ENCODE measurements at regions not wholly inside any gene's neighbourhood (a gene's known extent, or its start where the extent isn't known, plus 50 kb on each side); places are given as distances from the start of the nearest gene placed in this dataset.

DNA sequence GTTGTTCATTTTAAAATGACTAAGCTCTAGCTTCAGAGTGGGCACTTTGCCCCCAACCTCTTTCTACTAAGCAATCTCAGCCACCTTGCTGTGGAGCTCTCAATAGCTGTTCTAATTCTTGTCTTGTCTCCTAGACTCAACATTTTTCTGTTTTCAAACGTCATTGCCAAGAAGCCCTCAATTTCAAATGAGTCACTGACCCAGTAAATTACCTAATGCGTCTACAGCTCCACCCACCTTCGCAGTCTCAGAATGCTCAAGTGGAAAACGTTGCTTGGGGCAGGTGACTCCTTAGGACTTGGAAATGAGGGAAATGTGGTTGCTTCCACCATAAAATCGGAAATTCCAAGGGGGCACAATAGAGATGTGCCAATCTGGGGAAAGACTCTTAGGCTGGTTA, 59.0 kb downstream of the ING2 start:
- Mint-ChIP-seq H3K9me3 (no peaks in the 10 kb centered on the region), H3K27me3 (peaks cover 4% of the 10 kb centered on the region), H3K4me3 (no peak overlapping the region), H3K27ac (no peak overlapping the region), H3K36me3 (no peaks in the 10 kb centered on the region), H3K4me1 (peaks cover 7% of the 10 kb centered on the region)
- no peak for DNase-seq
- CTCF ChIA-PET = no interaction called here

DNA sequence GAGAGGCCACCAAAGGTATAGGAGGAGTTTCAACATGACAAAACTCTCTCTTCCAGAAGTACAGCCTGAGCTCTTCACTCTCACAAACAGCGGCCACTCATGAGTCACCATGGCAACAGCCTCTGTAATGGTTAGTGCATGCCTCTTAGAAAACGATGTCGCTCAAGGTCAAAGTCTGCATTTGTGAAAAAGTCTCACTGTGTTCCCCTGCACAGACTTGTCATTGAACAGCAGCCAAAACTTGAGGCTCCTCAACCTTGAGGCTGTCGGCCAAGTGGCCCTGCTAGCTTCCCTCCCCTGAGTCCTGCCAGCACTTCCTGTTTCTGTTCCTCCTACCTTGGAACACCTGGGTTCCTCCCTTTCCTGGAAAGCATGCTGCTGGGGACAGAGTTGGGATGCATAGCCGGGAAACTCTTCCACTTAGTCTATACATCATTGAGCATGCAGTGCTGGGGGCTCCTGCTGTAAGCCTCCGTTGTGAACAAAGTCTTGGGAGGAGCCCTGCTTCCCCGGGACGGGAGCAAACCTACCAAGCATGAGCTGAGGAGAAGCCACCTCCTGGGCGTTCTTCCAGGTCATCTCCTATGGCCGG, 66.6 kb downstream of the ING2 start:
- DNase-seq = no peak
- Mint-ChIP-seq H3K36me3 (no peaks in the 10 kb centered on the region), H3K4me3 (no peak overlapping the region), H3K9me3 (no peaks in the 10 kb centered on the region), H3K27me3 (peaks cover 12% of the 10 kb centered on the region), H3K27ac (no peak overlapping the region), H3K4me1 (no peaks in the 10 kb centered on the region)
- CTCF ChIA-PET = no interaction called here

- H3K36me3 Mint-ChIP-seq = no peaks in the 10 kb centered on the region
- no peaks in the 10 kb centered on the region for H3K27me3 Mint-ChIP-seq
- no peak overlapping the region for H3K4me3 Mint-ChIP-seq
- CTCF ChIA-PET = interaction anchor here (0.5 kb wide), 1 partner anchor 33 kb away, joined by 3 read pairs; no protein-coding TSS in a partner anchor
- H3K27ac Mint-ChIP-seq = no peak overlapping the region
- DNase-seq = no peak
- H3K4me1 Mint-ChIP-seq = no peaks in the 10 kb centered on the region
- H3K9me3 Mint-ChIP-seq = no peaks in the 10 kb centered on the region
These were observed 72.0 kb downstream of the ING2 start for GRCh38 chr4:183576701-183577404.

- DNase-seq = no peak
- Mint-ChIP-seq H3K27ac (no peak overlapping the region), H3K27me3 (no peaks in the 10 kb centered on the region), H3K4me3 (no peak overlapping the region), H3K4me1 (no peaks in the 10 kb centered on the region), H3K9me3 (peaks cover 2% of the 10 kb centered on the region), H3K36me3 (no peaks in the 10 kb centered on the region)
- CTCF ChIA-PET = no interaction called here
These were observed 75.5 kb downstream of the ING2 start for GRCh38 chr4:183580370-183580769.

- no peak for DNase-seq
- Mint-ChIP-seq H3K27me3 (no peaks in the 10 kb centered on the region), H3K27ac (no peak overlapping the region), H3K4me3 (no peak overlapping the region), H3K36me3 (no peaks in the 10 kb centered on the region), H3K9me3 (peaks cover 2% of the 10 kb centered on the region), H3K4me1 (no peaks in the 10 kb centered on the region)
- CTCF ChIA-PET = no interaction called here
These were observed 76.0 kb downstream of the ING2 start for GRCh38 chr4:183580849-183581248.

DNA sequence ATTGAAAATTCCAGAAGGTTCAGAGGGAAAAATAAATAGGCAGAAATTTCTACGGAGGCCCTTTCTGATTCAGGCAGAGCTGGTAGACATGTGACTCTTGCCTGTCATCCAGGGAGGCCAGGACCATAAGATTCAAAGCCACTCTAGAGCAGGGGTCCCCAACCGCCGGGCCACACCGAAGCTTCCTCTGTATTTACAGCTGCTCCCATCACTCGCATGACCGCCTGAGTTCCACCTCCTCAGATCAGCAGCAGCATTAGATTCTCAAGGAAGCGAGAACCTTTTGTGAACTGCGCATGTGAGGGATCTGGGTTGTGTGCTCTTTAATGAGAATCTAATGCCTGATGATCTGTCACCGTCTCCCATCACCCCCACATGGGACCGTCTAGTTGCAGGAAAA, 72.2 kb downstream of the RWDD4 start:
- DNase-seq = no peak
- H3K4me3 Mint-ChIP-seq = no peak overlapping the region
- H3K27me3 Mint-ChIP-seq = peaks cover 3% of the 10 kb centered on the region
- CTCF ChIA-PET = no interaction called here
- peaks cover 2% of the 10 kb centered on the region for H3K9me3 Mint-ChIP-seq
- no peaks in the 10 kb centered on the region for H3K4me1 Mint-ChIP-seq
- no peaks in the 10 kb centered on the region for H3K36me3 Mint-ChIP-seq
- H3K27ac Mint-ChIP-seq = no peak overlapping the region

DNA sequence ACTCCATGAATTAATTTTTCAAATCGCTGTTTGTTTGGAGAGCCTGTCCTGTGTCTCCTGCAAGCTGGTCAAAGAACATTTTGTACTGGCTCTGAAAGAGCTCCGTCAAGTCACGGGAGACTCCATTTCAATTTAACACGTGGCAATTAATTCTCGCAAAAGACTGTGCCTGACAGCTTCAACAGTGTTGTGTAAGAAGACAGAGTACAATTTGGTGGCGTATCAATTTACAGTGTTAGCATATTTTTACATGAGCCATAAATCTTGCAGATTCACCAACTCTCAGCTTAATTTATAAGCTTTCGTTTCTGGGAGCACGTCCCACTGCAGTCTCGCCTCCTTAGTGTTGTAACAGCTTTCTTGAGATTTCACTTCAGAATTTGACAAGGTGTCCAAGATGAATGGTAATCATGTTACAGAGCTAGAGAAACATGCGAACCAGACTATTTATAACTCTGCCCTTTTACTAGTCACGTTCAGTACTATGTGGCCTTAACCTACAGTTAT, 70.8 kb downstream of the RWDD4 start:
- no peak for DNase-seq
- Mint-ChIP-seq H3K4me1 (no peaks in the 10 kb centered on the region), H3K4me3 (no peak overlapping the region), H3K36me3 (no peaks in the 10 kb centered on the region), H3K27ac (no peak overlapping the region), H3K27me3 (peaks cover 5% of the 10 kb centered on the region), H3K9me3 (no peaks in the 10 kb centered on the region)
- CTCF ChIA-PET = interaction anchor here (0.8 kb wide), 1 partner anchor 12 kb away, joined by 3 read pairs; no protein-coding TSS in a partner anchor

- peaks cover 5% of the 10 kb centered on the region for H3K27me3 Mint-ChIP-seq
- H3K9me3 Mint-ChIP-seq = no peaks in the 10 kb centered on the region
- CTCF ChIA-PET = no interaction called here
- H3K36me3 Mint-ChIP-seq = no peaks in the 10 kb centered on the region
- no peak for DNase-seq
- H3K4me1 Mint-ChIP-seq = no peaks in the 10 kb centered on the region
- H3K4me3 Mint-ChIP-seq = no peak overlapping the region
- no peak overlapping the region for H3K27ac Mint-ChIP-seq
These were observed 70.3 kb downstream of the RWDD4 start for GRCh38 chr4:183588691-183589090.

DNA sequence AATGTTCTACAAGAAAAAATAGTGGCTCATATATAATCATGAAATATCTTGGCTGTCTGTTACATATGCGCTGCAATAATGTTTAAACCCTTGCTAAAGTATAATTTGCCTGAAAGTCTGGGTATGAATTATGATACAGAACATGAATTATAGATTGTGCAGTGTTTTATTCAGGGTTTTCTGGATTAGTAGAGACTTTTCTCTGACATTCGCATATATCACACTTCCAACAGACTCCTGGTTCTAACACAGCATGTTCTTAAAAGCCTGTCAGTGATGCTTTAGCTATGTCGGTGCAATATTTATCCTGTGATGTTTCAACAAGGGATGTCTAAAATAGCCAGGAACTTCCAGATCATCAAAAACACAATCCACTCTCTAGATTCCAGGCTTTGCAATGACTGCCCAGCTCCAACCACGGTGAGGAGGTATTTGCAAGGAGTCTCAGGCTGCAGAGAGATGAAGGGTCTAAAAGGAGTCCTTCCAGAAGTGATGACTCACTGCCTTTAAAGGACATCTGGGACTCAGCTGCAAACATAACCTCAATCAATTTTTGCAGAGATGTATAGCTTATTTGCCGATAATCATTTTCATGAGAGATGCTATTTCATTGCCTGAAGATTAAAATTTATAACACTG, 69.4 kb downstream of the RWDD4 start:
- no peaks in the 10 kb centered on the region for H3K9me3 Mint-ChIP-seq
- H3K36me3 Mint-ChIP-seq = no peaks in the 10 kb centered on the region
- DNase-seq = no peak
- H3K27me3 Mint-ChIP-seq = peaks cover 5% of the 10 kb centered on the region
- H3K27ac Mint-ChIP-seq = no peak overlapping the region
- H3K4me3 Mint-ChIP-seq = no peak overlapping the region
- CTCF ChIA-PET = no interaction called here
- H3K4me1 Mint-ChIP-seq = no peaks in the 10 kb centered on the region

Measured in activated naive CD4-positive, alpha-beta T cell treated with anti-CD3 and anti-CD28 coated beads, Interleukin-2, amount 10 ng/mL, durations not matched to agents 7 days and 5 days (primary cell).